Hepatocyte (in vitro differentiated cells): ENCODE measurements at regions not wholly inside any gene's neighbourhood (a gene's known extent, or its start where the extent isn't known, plus 50 kb on each side); places are given as distances from the start of the nearest gene placed in this dataset.

Experiments used
- EZH2 ChIP-seq: fragments of 200-600 bp; sonication (generic); IDR thresholded peaks from 2 replicates; pipeline ENCODE4 v1.6.1; 2016; ENCODE audit warnings: antibody characterized with exemption, mild to moderate bottlenecking, borderline replicate concordance
- TF ChIP-seq, protein P1 (sequence below): fragments of 200-600 bp; sonication (generic); IDR thresholded peaks from 2 replicates; pipeline ENCODE4 v1.5.1; 2016; ENCODE audit warnings: antibody characterized with exemption, mild to moderate bottlenecking; ENCODE audit not compliant: poor library complexity

DNA sequence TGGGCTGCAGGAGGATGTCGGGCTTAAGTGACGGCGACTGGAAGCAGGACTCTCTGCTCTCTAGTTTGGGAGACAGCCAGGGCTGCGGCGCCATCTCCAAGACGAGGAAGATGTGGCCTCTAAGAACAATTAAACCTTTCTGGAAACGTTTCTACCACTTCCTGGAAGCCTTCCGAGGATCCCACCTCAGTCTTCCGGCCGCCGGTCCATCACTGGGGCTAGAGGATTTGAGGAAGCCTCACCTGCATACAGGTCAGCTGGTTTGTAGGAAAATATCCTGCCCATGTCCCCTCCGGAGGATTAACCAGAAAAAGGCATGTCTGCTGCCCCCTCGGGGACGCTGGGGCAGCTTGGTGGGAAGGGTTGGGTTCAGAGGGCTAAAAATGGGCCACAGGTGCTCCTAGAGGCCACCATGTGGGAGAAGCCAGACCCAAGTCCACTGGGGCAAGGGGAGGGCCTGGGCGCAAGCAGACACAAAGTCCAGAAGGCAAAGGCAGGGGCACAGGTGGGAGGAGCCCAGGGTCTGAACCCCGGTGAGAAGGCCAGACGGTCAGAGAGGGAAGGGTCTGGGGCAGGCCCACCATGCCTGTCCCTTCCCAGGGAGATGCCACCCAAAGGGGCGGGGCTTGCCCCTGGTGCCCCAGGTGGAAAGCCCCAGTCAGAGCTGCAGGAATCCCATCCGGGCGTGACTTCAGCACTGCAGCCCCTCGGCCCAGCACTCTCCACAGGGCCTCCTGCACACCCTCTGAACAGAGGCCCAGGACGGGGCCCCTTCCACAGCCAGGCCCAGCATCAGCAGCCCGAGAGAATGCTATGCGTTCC lies 82.2 kb upstream of the ID2 start:
- TF ChIP-seq, protein P1, sequence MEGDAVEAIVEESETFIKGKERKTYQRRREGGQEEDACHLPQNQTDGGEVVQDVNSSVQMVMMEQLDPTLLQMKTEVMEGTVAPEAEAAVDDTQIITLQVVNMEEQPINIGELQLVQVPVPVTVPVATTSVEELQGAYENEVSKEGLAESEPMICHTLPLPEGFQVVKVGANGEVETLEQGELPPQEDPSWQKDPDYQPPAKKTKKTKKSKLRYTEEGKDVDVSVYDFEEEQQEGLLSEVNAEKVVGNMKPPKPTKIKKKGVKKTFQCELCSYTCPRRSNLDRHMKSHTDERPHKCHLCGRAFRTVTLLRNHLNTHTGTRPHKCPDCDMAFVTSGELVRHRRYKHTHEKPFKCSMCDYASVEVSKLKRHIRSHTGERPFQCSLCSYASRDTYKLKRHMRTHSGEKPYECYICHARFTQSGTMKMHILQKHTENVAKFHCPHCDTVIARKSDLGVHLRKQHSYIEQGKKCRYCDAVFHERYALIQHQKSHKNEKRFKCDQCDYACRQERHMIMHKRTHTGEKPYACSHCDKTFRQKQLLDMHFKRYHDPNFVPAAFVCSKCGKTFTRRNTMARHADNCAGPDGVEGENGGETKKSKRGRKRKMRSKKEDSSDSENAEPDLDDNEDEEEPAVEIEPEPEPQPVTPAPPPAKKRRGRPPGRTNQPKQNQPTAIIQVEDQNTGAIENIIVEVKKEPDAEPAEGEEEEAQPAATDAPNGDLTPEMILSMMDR: no peak
- TF ChIP-seq EZH2: no peak
